GM12875 (cell line): ENCODE measurements at regions not wholly inside any gene's neighbourhood (a gene's known extent, or its start where the extent isn't known, plus 50 kb on each side); places are given as distances from the start of the nearest gene placed in this dataset.

ENCODE experiments used
- H3K4me3 ChIP-seq: one replicate; pipeline ENCODE4 v1.5.1; 2011; ENCODE audit warnings: low read depth, low read length, control low read depth
- CTCF ChIP-seq: IDR thresholded peaks from 2 replicates; pipeline ENCODE4 v1.5.1; 2011; ENCODE audit warnings: low read depth, mild to moderate bottlenecking, control low read depth, inconsistent platforms, low read length, moderate library complexity, borderline replicate concordance; ENCODE audit not compliant: insufficient read depth

- H3K4me3 ChIP-seq = no peak overlapping the region
- TF ChIP-seq CTCF = no peak
These were observed 893.3 kb downstream of the FAM181B start for GRCh38 chr11:81840380-81840779.

DNA sequence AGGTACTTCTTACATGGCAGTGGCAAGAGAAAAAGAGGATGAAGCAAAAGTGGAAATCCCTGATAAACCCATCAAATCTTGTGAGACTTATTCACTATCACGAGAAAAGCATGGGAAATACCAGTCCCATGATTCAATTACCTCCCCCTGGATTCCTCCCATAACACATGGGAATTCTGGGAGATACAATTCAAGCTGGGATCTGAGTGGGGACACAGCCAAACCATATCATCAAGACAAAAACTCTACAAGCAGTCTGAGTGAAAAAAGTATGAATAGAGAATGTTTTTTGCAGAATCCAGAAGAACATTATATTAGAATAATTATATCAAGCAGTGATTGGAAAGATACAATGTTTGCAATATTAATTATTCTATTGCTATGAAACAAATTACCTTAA lies 893.7 kb downstream of the FAM181B start:
- no peak for TF ChIP-seq CTCF
- H3K4me3 ChIP-seq = no peak overlapping the region

GRCh38 chr11:81839016-81839415 lies 894.6 kb downstream of the FAM181B start:
- no peak overlapping the region for H3K4me3 ChIP-seq
- no peak for TF ChIP-seq CTCF

- TF ChIP-seq CTCF = no peak
- no peak overlapping the region for H3K4me3 ChIP-seq
These were observed 903.7 kb downstream of the FAM181B start for GRCh38 chr11:81829976-81830375.

DNA sequence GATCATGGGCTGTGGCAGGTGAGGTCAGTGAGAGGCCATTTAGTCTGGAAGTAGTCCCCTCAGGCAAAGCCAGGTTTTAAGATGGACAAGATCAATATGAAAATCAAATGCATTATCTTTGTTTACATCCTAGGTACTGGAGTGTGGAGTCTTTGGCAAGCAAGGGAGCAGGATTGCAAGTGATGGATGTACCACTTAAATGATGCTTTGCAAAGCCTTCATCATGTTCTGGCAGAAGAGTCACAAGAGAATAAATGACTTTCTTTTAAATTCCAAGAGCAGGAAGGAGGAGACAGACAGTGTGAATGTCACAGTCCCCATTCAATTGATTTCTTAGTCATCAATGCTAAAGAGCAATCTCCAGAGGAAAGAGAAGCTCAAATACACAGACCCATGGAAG lies 908.3 kb downstream of the FAM181B start:
- no peak overlapping the region for H3K4me3 ChIP-seq
- no peak for TF ChIP-seq CTCF

DNA sequence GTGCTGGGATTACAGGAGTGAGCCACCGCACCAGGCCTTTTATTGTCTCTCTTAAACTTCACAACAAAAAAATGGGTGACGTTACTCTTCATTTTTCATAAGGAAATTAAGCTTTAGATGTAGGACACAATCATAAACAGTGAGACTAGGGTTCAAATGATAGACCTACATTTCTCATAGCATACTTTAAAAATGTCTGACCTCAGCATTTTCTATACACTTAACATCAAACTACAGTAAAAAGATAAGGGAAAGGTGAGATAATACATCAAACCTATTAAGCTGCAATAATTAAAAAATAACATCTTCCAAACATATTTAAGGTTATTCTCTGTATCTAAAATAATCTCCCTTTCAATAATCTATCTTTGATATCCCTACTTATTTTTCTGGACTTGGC lies 914.2 kb downstream of the FAM181B start:
- no peak for TF ChIP-seq CTCF

DNA sequence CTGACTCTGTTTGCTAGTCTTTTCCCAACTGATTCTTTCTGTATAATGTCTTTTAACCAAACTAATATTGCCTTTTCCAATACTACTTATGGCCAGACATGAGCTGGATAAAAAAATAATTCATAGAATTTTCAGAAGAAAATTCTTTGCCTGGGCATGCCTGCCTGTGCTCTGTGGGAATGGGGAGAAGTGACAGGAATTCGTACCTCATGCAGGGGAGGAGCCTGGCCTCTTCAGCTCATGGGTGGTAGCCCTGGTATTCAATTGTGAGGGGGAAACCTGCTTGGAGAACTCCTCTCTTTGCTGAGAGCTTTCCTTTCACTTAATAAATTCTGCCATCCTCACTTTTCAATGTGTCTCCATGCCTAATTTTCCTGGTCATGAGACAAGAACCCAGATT lies 928.8 kb downstream of the FAM181B start:
- no peak overlapping the region for H3K4me3 ChIP-seq
- TF ChIP-seq CTCF = no peak

More for the DNA sequence above, 914.2 kb downstream of the FAM181B start:
- H3K4me3 ChIP-seq = no peak overlapping the region
